ENCODE measurements at regions not wholly inside any gene's neighbourhood (a gene's known extent, or its start where the extent isn't known, plus 50 kb on each side); places are given as distances from the start of the nearest gene placed in this dataset.

- no peaks in the 10 kb centered on the region for H3K9me3 ChIP-seq (ENCODE audit: severe bottlenecking)
- no peaks in the 10 kb centered on the region for H3K36me3 ChIP-seq
- no peak overlapping the region for H3K4me3 ChIP-seq (ENCODE audit: low read depth, low read length)
- no peak for DNase-seq
- no peak for TF ChIP-seq CTCF (IDR thresholded peaks at IDR 0.05; ENCODE audit: low read depth, low read length)
- H3K27me3 ChIP-seq (ENCODE audit: insufficient read depth, low read depth, severe bottlenecking) = no peaks in the 10 kb centered on the region
- H3K27ac ChIP-seq = no peak overlapping the region
These were observed 1794.5 kb downstream of the PCDH9 start for GRCh38 chr13:65435590-65435989.

- Histone ChIP-seq H3K9me3 (ENCODE audit: severe bottlenecking) (no peaks in the 10 kb centered on the region), H3K27me3 (ENCODE audit: insufficient read depth, low read depth, severe bottlenecking) (no peaks in the 10 kb centered on the region), H3K4me3 (ENCODE audit: low read depth, low read length) (no peak overlapping the region), H3K36me3 (no peaks in the 10 kb centered on the region), H3K27ac (no peak overlapping the region)
- DNase-seq = no peak
- no peak for TF ChIP-seq CTCF (IDR thresholded peaks at IDR 0.05; ENCODE audit: low read depth, low read length)
These were observed 1812.2 kb downstream of the PCDH9 start for GRCh38 chr13:65417953-65418352.

GRCh38 chr13:65416784-65417183 is 1813.4 kb downstream of the PCDH9 start:
- no peak for TF ChIP-seq CTCF (IDR thresholded peaks at IDR 0.05; ENCODE audit: low read depth, low read length)

GRCh38 chr13:65414187-65414586 is 1815.9 kb downstream of the PCDH9 start:
- DNase-seq = no peak
- H3K4me3 ChIP-seq (ENCODE audit: low read depth, low read length) = no peak overlapping the region
- no peaks in the 10 kb centered on the region for H3K36me3 ChIP-seq
- no peaks in the 10 kb centered on the region for H3K27me3 ChIP-seq (ENCODE audit: insufficient read depth, low read depth, severe bottlenecking)
- no peaks in the 10 kb centered on the region for H3K9me3 ChIP-seq (ENCODE audit: severe bottlenecking)
- no peak overlapping the region for H3K27ac ChIP-seq
- no peak for TF ChIP-seq CTCF (IDR thresholded peaks at IDR 0.05; ENCODE audit: low read depth, low read length)

More at GRCh38 chr13:65416784-65417183, 1813.4 kb downstream of the PCDH9 start:
- Histone ChIP-seq H3K9me3 (ENCODE audit: severe bottlenecking) (no peaks in the 10 kb centered on the region), H3K27ac (no peak overlapping the region), H3K4me3 (ENCODE audit: low read depth, low read length) (no peak overlapping the region), H3K27me3 (ENCODE audit: insufficient read depth, low read depth, severe bottlenecking) (no peaks in the 10 kb centered on the region), H3K36me3 (no peaks in the 10 kb centered on the region)
- no peak for DNase-seq

- H3K36me3 ChIP-seq = no peaks in the 10 kb centered on the region
- no peaks in the 10 kb centered on the region for H3K27me3 ChIP-seq (ENCODE audit: insufficient read depth, low read depth, severe bottlenecking)
- H3K9me3 ChIP-seq (ENCODE audit: severe bottlenecking) = no peaks in the 10 kb centered on the region
- no peak for DNase-seq
- no peak for TF ChIP-seq CTCF (IDR thresholded peaks at IDR 0.05; ENCODE audit: low read depth, low read length)
- H3K27ac ChIP-seq = no peak overlapping the region
- H3K4me3 ChIP-seq (ENCODE audit: low read depth, low read length) = no peak overlapping the region
These were observed 1818.6 kb downstream of the PCDH9 start for GRCh38 chr13:65411521-65411920.

DNA sequence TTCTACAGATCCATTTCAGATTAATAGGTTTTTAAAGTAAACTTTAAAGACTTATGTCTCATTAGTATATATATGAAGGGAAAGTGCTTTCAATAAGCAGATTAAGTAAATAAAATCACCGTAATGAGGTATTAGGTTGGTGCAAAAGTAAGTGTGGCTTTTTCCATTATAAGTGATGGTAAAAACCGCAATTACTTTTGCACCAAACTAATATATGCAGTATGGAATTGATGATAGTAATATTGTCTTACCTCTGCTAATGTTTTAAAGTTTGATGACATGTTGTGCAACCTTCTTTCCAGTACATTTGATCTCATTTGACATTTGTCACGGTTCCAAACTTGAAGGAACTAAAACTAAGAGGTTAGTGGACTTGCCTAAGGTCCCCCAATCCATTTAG is 1819.3 kb downstream of the PCDH9 start:
- Histone ChIP-seq H3K9me3 (ENCODE audit: severe bottlenecking) (no peaks in the 10 kb centered on the region), H3K36me3 (no peaks in the 10 kb centered on the region), H3K27ac (no peak overlapping the region), H3K27me3 (ENCODE audit: insufficient read depth, low read depth, severe bottlenecking) (no peaks in the 10 kb centered on the region), H3K4me3 (ENCODE audit: low read depth, low read length) (no peak overlapping the region)
- TF ChIP-seq CTCF (IDR thresholded peaks at IDR 0.05; ENCODE audit: low read depth, low read length) = no peak
- no peak for DNase-seq
